MM.1S (cell line): ENCODE measurements at regions not wholly inside any gene's neighbourhood (a gene's known extent, or its start where the extent isn't known, plus 50 kb on each side); places are given as distances from the start of the nearest gene placed in this dataset.

Source experiments
- DNase-seq: peaks from one replicate; pipeline ENCODE4 v3.0.0-alpha.2; 2015
- H2AFZ ChIP-seq: fragments of 300-600 bp; sonication (generic); 2 replicates; pipeline ENCODE4 v1.6.0; 2016; ENCODE audit warnings: antibody characterized with exemption, low read length
- H3F3A ChIP-seq: fragments of 300-600 bp; sonication (generic); 2 replicates; pipeline ENCODE4 v1.6.1; 2016; ENCODE audit warnings: mild to moderate bottlenecking, antibody characterized with exemption, low read length, moderate library complexity, mixed read lengths; ENCODE audit not compliant: insufficient read depth
- H3K27ac ChIP-seq: fragments of 300-600 bp; sonication (generic); 2 replicates; pipeline ENCODE4 v1.5.1; 2016; ENCODE audit warnings: mild to moderate bottlenecking, low read length
- H3K27me3 ChIP-seq: fragments of 300-600 bp; sonication (generic); replicated peaks from 2 replicates; pipeline ENCODE4 v1.6.0; 2016; ENCODE audit warnings: low read length; ENCODE audit not compliant: insufficient read depth
- H3K36me3 ChIP-seq: fragments of 300-600 bp; sonication (generic); replicated peaks from 2 replicates; pipeline ENCODE4 v1.6.1; 2016; ENCODE audit warnings: mild to moderate bottlenecking, low read length, mixed read lengths; ENCODE audit not compliant: insufficient read depth
- H3K4me1 ChIP-seq: fragments of 300-600 bp; sonication (generic); 2 replicates; pipeline ENCODE4 v1.6.1; 2016; ENCODE audit warnings: low read length, mixed read lengths
- H3K4me2 ChIP-seq: fragments of 300-600 bp; sonication (generic); 2 replicates; pipeline ENCODE4 v1.6.0; 2016; ENCODE audit warnings: low read depth, low read length
- H3K4me3 ChIP-seq: fragments of 300-600 bp; sonication (generic); 2 replicates; pipeline ENCODE4 v1.5.1; 2016; ENCODE audit warnings: low read length, mixed read lengths
- H3K79me2 ChIP-seq: fragments of 300-600 bp; sonication (generic); 2 replicates; pipeline ENCODE4 v1.6.1; 2016; ENCODE audit warnings: mixed run types, low read length, mixed read lengths
- H3K9ac ChIP-seq: fragments of 300-600 bp; sonication (generic); 2 replicates; pipeline ENCODE4 v1.6.1; 2016; ENCODE audit warnings: low read length, mixed read lengths
- H3K9me2 ChIP-seq: fragments of 300-600 bp; sonication (generic); replicated peaks from 2 replicates; pipeline ENCODE4 v1.6.1; 2016; ENCODE audit warnings: mild to moderate bottlenecking, low read length, mixed read lengths; ENCODE audit not compliant: insufficient read depth
- H3K9me3 ChIP-seq: fragments of 300-600 bp; sonication (generic); replicated peaks from 2 replicates; pipeline ENCODE4 v1.6.1; 2016; ENCODE audit warnings: mild to moderate bottlenecking, low read length, mixed read lengths; ENCODE audit not compliant: insufficient read depth
- H4K20me1 ChIP-seq: fragments of 300-600 bp; sonication (generic); 2 replicates; pipeline ENCODE4 v1.6.1; 2016; ENCODE audit warnings: mild to moderate bottlenecking, low read length, moderate library complexity, mixed read lengths; ENCODE audit not compliant: insufficient read depth
- EZH2 ChIP-seq: fragments of 300-600 bp; sonication (generic); optimal IDR thresholded peaks from 2 replicates; pipeline ENCODE3; 2017; ENCODE audit warnings: low read depth, mild to moderate bottlenecking, antibody characterized with exemption, low read length, mixed read lengths
- EZH2phosphoT487 ChIP-seq: fragments of 300-600 bp; sonication (generic); IDR thresholded peaks from 2 replicates; pipeline ENCODE4 v1.6.1; 2018; ENCODE audit warnings: antibody characterized with exemption, low read length
- TF ChIP-seq, protein P1 (sequence below): fragments of 300-600 bp; sonication (generic); IDR thresholded peaks from 2 replicates; pipeline ENCODE4 v1.5.1; 2016; ENCODE audit warnings: antibody characterized with exemption, low read length, mixed read lengths

DNA sequence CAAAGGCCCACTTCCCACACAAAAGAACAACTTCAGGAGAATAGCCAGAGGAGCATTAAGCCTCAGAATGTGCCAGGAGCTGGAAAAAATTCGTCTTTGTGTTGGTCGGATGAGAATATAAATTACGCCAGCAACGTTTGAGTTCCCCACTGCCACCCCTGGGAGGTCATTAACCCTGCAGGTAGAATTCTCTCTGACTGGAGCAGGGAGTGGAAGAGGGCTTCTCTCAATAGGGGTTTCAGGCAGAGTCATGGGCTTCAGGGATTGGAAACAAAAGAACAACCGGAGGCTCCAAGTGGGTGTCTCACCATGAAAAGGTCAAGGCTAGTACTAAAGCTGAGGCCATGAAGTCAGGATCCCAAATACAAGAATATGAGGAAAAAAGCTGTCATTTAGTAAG is 69.0 kb upstream of the DDX18 start:
- no peaks in the 10 kb centered on the region for H3F3A ChIP-seq
- H2AFZ ChIP-seq: no peak overlapping the region
- no peaks in the 10 kb centered on the region for H3K9me3 ChIP-seq
- DNase-seq: peak; percentile 2
- no peaks in the 10 kb centered on the region for H3K79me2 ChIP-seq
- H3K4me1 ChIP-seq: no peaks in the 10 kb centered on the region
- H3K27ac ChIP-seq: no peak overlapping the region
- H3K9me2 ChIP-seq: no peaks in the 10 kb centered on the region
- H3K27me3 ChIP-seq: no peaks in the 10 kb centered on the region
- H3K4me3 ChIP-seq: no peak overlapping the region
- no peak overlapping the region for H3K9ac ChIP-seq
- H4K20me1 ChIP-seq: no peaks in the 10 kb centered on the region
- no peak overlapping the region for H3K4me2 ChIP-seq
- H3K36me3 ChIP-seq: no peaks in the 10 kb centered on the region
- no peak for TF ChIP-seq EZH2phosphoT487
- no peak for TF ChIP-seq EZH2
- TF ChIP-seq, protein P1, sequence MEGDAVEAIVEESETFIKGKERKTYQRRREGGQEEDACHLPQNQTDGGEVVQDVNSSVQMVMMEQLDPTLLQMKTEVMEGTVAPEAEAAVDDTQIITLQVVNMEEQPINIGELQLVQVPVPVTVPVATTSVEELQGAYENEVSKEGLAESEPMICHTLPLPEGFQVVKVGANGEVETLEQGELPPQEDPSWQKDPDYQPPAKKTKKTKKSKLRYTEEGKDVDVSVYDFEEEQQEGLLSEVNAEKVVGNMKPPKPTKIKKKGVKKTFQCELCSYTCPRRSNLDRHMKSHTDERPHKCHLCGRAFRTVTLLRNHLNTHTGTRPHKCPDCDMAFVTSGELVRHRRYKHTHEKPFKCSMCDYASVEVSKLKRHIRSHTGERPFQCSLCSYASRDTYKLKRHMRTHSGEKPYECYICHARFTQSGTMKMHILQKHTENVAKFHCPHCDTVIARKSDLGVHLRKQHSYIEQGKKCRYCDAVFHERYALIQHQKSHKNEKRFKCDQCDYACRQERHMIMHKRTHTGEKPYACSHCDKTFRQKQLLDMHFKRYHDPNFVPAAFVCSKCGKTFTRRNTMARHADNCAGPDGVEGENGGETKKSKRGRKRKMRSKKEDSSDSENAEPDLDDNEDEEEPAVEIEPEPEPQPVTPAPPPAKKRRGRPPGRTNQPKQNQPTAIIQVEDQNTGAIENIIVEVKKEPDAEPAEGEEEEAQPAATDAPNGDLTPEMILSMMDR: no peak

DNA sequence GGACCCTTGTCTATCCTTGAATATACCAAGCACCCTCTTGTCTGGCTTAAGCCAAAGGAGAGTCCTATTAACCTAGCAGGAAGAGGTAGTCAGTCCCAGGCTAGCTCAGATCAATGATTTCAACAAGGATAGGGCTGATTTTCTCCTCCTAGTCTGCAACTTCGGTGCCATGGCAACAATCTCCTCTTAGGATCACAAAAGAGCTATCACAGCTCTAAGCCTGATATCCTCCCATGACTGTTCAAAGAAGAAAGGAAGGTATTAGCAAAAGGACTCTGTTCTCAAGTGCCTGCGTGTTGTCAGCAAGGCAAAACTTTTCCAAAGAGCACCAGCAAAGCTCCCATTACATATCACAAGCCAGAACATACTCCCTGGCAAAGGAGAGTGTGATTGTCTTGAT is 58.7 kb upstream of the DDX18 start:
- no peaks in the 10 kb centered on the region for H3K4me1 ChIP-seq
- no peak overlapping the region for H3K4me2 ChIP-seq
- no peaks in the 10 kb centered on the region for H3K9me3 ChIP-seq
- H3K79me2 ChIP-seq: no peaks in the 10 kb centered on the region
- H4K20me1 ChIP-seq: no peaks in the 10 kb centered on the region
- DNase-seq: no peak
- H3K36me3 ChIP-seq: no peaks in the 10 kb centered on the region
- H2AFZ ChIP-seq: no peak overlapping the region
- H3K9ac ChIP-seq: no peak overlapping the region
- no peak for TF ChIP-seq EZH2
- TF ChIP-seq, protein P1: no peak
- no peak overlapping the region for H3K27ac ChIP-seq
- H3K27me3 ChIP-seq: no peaks in the 10 kb centered on the region
- no peaks in the 10 kb centered on the region for H3K9me2 ChIP-seq
- H3K4me3 ChIP-seq: no peak overlapping the region
- no peaks in the 10 kb centered on the region for H3F3A ChIP-seq

DNA sequence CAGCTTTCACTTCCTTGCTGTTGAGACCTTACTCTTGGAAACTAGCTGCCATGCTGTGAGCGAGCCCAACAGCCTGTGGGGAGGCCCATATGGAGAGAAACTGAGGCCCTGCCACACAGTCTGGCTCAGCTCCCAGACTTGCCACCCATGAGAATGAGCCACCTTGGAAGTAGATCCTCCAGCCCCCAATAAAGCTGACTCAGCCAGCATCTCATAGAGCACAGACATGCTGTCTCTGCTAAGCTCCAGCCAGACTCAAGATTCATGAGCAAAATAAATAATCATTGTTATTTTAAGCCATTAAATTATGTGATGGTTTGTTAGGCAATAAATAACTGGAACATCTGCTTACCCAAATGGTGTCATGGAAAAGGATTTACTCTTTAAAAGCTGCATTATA is 53.6 kb upstream of the DDX18 start:
- Histone ChIP-seq H3K4me2 (no peak overlapping the region), H3K27ac (no peak overlapping the region), H2AFZ (no peak overlapping the region), H3K9me3 (no peaks in the 10 kb centered on the region), H3K4me3 (no peak overlapping the region), H3K9me2 (no peaks in the 10 kb centered on the region), H3K4me1 (no peaks in the 10 kb centered on the region), H3K27me3 (no peaks in the 10 kb centered on the region), H3K79me2 (no peaks in the 10 kb centered on the region), H3F3A (no peaks in the 10 kb centered on the region), H3K36me3 (no peaks in the 10 kb centered on the region), H4K20me1 (no peaks in the 10 kb centered on the region), H3K9ac (no peak overlapping the region)
- no peak for TF ChIP-seq EZH2phosphoT487
- TF ChIP-seq, protein P1: no peak
- TF ChIP-seq EZH2: no peak
- no peak for DNase-seq

DNA sequence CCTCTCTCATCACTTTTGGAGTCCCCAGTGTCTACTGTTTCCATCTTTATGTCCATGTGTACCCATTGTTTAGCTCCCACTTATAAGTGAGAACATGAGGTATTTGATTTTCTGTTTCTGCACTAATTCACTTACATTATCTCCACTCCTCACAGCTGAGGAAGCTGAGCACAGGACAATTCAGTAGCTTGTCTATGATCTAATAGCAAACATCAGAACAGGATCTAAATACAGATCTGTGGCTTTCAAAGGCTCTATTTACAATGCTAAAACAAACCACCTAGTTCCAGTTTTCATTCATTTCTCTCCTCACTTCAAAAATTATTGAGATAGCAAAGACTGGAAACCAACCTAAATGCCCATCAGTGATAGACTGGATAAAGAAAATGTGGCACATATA is 52.0 kb upstream of the DDX18 start:
- H3K9me3 ChIP-seq: no peaks in the 10 kb centered on the region
- no peak for DNase-seq
- no peaks in the 10 kb centered on the region for H3K27me3 ChIP-seq
- H3K9me2 ChIP-seq: no peaks in the 10 kb centered on the region
- no peak for TF ChIP-seq EZH2
- no peak for TF ChIP-seq EZH2phosphoT487
- TF ChIP-seq, protein P1: no peak
- H3K9ac ChIP-seq: no peak overlapping the region
- no peaks in the 10 kb centered on the region for H3K36me3 ChIP-seq
- no peak overlapping the region for H3K4me3 ChIP-seq
- H3F3A ChIP-seq: no peaks in the 10 kb centered on the region
- no peak overlapping the region for H3K4me2 ChIP-seq
- H3K27ac ChIP-seq: no peak overlapping the region
- H3K79me2 ChIP-seq: no peaks in the 10 kb centered on the region
- no peak overlapping the region for H2AFZ ChIP-seq
- no peaks in the 10 kb centered on the region for H3K4me1 ChIP-seq
- H4K20me1 ChIP-seq: no peaks in the 10 kb centered on the region
